HUDEP-2 (cell line): ENCODE measurements at regions not wholly inside any gene's neighbourhood (a gene's known extent, or its start where the extent isn't known, plus 50 kb on each side); places are given as distances from the start of the nearest gene placed in this dataset.

Experiments
- DNase-seq, 76 experiments: peaks; one replicate each; lab custom pipeline; 2025; ENCODE audit not compliant: unreplicated experiment in 76 of 76; lab: John Stamatoyannopoulos, UW

DNA sequence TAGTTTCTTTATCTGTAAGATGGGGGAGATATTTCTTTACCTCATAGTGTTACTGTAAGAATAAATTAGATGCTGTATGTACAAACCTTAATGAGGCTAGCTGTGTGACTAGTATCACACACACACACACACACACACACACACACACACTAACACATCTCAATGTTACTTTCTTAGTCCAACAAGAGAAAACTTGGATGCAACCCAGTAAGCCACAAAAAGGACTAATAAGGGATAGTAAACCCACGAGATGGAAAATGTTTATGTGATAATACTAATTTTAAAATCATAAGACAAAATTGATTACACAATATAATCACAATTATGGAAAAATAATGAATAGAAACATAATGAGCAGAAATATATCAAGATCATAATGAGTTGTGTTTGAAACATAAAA, 437.7 kb upstream of the ZNF507 start:
- no peak for DNase-seq

GRCh38 chr19:31908080-31908479, 437.3 kb upstream of the ZNF507 start:
- DNase-seq: no peak

DNA sequence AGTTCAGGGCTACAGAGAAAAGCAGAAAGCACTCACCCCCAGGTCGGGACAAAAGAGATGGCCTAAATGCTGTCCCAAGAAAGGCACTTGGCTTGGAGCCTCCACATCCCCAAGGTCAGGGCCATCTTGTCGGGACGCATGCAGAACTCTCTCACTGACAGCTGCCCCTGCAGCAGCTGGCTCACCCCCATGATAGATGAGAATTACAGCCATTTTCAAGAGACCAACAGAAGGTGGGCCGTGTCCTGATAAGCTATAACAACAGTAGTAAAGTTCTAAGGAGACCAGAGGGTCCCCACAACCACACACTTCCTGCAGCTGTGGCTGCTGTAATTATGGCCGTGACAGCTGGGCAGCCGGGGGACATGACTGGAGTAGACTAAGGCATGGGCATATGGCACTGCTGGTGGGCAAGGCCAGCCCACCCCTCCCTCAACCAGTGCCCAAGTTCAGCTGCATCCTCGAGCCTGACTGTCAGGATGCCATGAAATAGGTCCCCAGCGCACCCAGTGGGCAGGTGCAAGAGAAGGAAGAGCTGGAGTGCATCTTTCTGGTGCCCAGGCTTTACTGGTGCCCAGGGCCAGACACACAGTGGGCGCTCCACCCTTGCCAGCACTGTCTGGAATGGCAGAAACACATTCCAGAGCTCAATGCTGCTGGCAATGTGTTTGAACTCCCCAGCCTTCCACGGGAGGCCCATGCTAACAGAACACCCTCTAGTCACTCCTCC, 436.7 kb upstream of the ZNF507 start:
- DNase-seq: no peak

DNA sequence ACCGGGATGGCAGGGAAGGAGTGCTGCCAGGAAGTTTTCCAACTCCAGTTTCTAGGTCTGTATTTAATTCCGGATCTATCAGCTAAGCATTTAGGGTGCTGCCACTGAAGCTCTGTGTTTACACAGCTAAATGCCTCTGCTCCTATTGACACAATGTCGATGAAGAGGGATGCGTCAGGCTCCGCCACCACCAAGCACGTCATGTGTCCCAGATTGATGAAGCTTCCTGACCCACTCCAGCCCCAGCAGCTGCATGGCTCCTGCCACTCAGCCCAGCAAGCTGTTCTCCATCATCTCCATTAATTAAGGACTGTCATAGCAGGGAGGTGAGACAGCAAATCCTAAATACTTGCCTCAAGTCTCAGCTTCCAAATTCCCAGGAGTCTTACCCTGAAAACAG, 435.2 kb upstream of the ZNF507 start:
- no peak for DNase-seq

- no peak for DNase-seq
Measured at GRCh38 chr19:31911577-31911976, 433.8 kb upstream of the ZNF507 start.

- DNase-seq: no peak
Measured at GRCh38 chr19:31913103-31913661, 432.2 kb upstream of the ZNF507 start.

- no peak for DNase-seq
Measured at GRCh38 chr19:31930401-31930800, 415.0 kb upstream of the ZNF507 start.

GRCh38 chr19:31937983-31938382, 407.4 kb upstream of the ZNF507 start:
- no peak for DNase-seq

DNA sequence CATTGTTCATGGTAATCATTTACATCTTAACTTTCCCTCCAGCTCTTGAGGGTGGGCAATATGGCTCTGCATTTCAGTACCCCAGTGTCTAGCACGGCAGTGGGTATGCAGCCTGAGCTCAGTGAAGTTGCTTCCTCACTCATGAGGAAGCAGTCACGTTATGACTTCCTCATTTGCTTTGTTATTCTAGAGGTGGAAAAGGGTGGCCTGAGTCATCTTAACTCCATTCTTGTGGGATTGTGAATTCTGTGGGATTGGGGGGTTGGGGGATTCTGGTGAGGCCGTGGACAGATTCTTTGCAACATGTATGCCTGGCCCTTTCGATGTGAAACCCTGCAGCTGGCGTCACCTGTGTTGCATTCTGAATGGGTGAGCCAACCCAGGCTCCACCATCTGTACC, 406.7 kb upstream of the ZNF507 start:
- DNase-seq: no peak

DNA sequence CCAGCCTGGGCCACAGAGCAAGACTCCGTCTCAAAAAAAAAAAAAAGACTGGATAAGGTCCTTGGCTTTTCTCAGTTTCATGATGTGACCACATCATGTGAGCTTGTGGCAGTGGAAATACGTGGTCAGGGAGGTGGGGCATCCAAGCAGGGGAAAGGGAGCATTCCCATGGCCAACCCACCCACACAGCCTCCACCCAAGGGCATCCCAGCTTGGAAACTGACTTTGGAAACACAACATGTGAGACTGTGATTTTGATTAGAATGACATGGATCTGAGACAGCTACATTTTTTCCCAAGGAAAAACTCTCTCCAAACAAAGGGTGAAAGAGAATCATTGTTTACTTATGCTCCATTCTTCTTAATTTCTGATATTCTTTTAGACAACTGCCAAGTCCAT, 405.0 kb upstream of the ZNF507 start:
- DNase-seq: no peak

- DNase-seq: no peak
Measured at GRCh38 chr19:31943191-31943661, 402.2 kb upstream of the ZNF507 start.

GRCh38 chr19:31943778-31944177, 401.6 kb upstream of the ZNF507 start:
- no peak for DNase-seq

DNA sequence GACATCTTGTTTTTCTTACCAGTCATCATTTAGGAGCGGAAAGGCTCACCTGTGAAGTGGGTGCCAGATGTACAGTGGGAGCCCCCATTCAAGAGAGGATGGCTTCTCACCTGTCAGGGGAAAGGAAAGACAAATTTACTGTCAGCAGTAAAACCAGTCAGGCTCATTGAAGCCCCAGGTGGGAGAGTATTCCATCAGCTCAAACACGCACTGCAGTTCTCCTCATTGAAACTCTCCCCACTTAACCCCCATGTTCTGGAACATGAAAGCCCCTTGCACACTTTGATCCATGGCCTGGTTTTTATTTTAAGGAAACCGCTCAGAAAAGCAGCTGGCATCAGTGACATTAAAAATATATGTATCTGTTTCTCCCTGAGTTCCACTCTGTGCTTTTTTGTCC, 401.1 kb upstream of the ZNF507 start:
- DNase-seq: no peak

- no peak for DNase-seq
Measured at GRCh38 chr19:31946491-31946890, 398.9 kb upstream of the ZNF507 start.

DNA sequence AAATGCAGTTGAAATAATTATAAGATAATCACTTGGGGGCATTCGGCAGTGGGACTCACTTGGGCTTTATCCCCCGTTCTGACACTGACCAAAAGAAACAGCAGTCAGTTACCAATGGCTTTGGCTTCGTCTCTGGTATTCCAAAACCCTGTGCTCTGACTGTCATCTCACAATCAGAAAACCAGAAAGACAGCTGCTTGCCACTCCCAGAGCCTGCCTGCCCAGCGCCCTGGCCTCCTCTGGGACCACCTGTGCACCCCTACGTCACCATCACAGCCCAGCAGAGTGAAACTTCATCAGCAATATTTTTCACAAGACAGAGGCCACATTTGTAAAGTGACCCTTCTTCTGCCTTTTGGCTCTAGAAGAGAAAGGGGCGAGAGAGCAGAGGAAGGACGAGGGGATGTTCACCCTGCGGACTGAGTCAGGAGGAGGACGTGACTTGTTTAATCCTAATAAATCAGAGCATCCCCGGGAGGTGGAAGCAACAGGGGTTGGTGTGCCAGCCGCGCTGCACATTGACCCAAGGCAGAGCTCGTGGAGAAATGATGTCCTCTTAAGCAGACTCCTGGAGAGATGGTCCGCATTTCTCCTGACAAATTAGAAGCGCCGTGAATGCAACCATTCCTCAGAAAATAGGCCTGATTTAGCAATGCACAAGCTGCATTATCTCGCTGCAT, 397.8 kb upstream of the ZNF507 start:
- no peak for DNase-seq

DNA sequence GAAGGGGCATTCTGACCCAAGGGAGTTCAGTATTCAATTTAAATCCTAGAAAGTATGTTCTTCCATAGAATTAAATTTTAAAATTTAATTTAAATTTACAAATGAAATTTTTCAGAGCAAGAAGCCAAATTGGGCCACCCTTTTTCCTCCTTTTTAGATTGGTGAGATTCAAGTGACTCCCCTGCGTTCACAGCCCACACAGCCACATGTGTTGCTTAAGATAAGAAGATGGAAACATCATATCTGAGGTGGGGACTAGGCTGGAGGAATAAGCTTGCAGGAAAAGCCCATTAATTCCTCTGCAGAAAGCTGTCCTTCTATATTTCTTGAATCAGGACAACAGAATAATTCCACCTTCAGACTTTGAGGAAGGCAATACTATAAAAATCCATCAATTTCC, 392.7 kb upstream of the ZNF507 start:
- peak in 43 of 76 experiments; percentile 6 to 69 (median 24) for DNase-seq

DNA sequence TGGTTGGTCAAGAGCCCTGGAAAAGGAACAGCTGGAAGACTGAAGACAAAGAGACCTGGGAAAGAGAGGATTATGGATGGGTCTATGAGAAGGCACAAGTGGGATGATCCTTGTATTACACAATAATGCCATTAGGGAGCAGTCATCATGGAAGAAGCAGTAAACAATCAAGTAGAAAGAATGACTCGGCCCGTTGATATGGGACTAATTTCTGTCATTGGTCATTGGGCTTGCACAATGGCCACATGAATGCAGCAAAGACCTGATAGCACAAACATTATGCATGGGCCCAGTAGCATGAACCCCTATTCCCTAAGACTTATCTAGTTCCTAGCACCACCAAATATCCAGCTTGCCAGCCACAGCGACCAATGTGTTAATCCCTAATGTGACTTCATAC, 390.3 kb upstream of the ZNF507 start:
- no peak for DNase-seq

DNA sequence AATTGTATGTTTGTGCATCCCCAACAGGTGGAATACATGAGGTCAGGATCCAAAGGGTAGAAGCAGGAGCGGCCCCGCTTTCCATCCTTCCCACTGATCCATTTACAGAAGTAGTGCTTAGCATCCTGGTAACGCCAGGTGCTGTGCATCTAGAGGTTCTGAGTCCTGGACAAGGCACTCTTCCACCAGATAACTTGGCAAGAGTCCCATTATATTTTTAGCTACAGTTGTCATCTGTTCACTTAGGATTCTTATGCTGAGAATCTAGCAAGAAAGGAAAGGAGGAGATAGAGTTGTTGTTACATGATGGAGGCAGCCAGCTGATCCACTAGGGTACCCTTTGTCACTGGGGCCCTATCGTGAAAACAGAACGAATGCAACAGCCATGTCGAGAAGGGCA, 389.5 kb upstream of the ZNF507 start:
- DNase-seq: no peak

DNA sequence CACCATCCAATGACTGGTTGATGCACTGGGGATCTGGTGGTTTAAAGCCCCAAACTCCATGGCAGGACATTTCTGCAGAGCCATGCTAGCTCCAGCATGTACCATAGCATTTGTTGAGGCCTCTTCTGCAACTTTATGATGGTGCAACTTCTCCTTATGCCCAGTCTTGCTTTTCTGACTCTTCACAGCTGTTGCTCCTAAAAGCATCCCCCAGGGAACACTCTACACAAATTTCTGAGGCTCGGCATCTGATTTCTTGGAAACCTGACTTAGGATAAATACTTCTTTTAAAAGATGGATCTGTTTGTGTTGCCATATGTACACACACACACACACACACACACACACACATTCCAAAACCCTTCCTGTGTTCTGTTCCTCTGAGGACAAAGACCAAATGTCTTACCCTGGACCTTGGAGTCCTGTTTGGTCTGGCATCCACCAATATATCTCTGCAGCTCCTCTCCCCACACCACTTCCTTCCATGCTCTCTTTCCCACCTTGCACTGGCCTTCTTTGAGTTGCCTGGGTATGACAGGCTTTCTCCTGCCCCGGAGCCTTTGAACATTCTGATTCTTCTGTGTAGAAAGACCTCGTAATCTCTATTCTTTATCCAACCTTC, 388.5 kb upstream of the ZNF507 start:
- DNase-seq: no peak

GRCh38 chr19:31957711-31958110, 387.7 kb upstream of the ZNF507 start:
- no peak for DNase-seq

DNA sequence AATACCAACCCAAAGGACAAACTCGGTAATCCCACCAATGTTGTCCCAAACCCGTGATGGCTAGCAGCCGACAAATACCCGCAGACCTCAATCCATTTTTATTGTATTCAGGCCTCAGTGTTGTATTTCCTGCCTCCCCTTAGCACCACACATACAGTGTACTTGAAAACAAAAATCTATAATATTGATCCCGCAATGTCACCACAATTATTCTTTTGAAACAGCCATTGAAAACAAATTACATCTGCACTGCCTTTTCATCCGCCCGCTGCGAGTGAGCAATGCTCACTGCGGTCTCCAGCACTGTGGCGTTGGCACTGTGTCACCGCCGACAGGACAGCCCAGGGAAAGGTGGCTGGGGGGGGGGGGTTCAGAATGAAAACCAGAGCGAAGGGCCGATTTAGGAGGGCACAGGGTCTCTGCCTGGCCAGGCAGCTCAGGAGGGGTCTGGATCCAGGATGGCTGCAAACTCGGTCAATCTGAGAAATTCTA, 385.8 kb upstream of the ZNF507 start:
- no peak for DNase-seq
